ENCODE measurements at regions not wholly inside any gene's neighbourhood (a gene's known extent, or its start where the extent isn't known, plus 50 kb on each side); places are given as distances from the start of the nearest gene placed in this dataset.
"Not testable (repeated sequence)": the region's sequence is repeated elsewhere in the genome, so short reads cannot be mapped to it uniquely, and the experiment has no call there.

DNA sequence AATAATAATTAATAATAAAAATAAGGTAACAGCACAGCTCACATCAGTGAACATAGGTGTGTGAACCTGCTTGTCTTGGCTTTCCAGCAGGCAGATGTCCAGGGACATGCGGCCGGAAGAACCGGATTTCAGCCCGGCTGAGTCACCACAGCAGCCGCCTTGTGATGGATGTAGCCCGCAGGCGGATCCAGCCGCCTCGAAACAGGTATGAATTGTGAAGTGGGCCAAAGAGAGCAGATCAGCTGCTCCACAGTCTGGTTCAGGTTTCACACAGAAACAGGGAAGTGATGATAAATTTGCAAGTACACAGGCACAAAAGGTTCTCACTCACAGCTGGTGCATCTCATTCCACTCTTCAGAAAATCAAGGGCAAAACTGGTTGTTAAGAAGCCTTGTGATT is 55.1 kb downstream of the ID4 start:
- no peak for DNase-seq (ENCODE audit: low spot score)

DNA sequence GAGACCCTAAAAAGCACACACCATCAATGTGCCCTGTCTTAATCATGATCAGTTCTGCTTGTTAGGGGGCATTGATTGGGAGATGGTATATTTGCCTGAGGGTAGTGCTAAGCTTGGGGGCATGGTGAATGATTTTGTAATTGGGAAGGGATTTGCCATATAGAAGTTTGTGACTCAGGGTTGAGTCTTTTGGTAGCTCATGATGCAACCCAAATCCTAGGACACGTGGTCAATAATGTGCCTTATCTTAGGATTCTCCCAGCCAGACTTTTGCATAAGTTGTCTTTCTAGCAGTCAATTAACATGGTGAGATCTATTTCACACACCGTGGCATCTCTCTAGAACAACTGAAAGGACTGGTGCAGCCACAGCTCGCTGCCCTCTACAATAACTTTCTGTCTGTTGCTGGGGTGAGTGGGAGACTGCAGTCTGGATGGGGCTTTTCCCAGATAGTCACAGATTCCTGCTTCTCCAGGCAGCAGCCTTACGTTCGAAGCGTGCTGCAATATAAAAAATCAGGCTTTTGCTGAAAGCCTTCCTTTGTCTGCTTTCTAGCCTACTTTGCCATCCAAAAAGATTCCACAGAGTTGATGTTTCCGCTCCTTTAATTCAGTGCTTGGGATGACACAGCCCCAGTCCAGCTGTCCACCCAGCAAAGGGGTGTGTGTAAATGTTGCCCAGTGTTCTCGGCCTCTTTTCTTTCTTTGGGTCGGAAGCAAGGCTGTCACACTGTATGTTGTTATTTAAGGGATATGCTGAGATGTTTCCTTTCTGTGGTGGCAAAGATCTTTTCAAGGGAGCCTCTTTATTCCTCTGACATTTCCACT is 58.9 kb downstream of the ID4 start:
- no peak for DNase-seq (ENCODE audit: low spot score)

DNA sequence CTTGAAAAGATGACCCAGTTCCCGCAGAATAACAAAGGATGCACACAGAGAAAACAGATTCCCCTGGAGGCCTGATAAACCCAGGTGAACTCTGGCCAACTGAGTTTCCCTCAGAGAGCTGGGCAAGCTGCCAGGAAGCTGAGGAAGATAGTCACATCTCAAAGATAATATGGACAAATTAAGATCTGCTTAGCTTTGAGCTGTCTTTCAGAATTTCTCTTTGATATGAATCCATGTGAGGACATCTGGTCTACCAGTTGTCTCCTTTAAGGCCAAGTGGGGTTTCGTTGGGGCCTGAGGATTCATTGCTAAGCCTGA is 59.5 kb downstream of the ID4 start:
- DNase-seq (ENCODE audit: low spot score) = no peak

DNA sequence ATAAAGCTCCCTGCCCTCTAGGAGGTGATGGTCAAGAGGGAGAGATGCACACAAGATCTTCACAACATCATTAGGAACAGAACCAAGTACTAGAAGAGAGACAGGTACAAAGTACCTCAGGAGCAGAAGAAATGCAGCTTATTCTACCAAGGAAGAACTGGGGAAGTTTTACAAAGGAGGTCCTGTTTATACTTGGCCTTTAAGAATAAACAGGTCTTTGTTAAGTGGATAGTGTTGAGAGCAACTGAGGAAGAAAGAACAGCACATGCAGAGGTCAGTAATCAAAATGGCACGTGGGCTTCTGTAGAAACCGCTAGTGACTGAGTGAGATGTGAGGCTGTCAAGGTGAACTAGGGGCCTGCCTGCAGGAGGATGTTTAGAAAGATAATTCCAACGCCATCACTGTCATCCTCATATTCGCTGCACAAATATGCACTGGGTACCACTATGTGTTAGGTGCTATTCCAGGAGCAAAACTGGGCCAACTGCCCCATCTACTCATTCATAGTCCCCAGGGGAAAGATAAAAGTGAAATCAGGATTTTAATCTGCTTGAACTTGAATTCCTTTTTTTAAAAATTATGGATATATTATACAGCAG is 61.1 kb downstream of the ID4 start:
- DNase-seq (ENCODE audit: low spot score) = no peak

DNA sequence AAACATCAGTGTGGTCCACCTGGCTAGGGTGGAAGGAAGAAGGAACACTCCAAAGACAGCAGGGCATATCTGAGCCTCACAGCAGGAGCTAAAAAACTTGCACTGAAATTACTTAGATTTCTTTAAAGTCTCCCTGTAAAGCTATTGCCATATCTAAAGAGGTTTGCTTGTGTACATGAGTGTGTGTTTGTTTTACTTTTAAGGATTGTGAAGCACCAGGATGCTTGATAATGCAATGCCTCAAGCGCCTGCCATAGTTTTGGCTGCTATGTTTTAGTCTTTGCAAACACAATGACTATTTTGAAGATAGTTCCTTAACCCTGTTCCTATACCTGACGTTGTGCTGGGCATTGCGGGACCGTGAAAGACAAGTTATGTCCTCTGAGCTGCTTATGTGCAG is 65.0 kb downstream of the ID4 start:
- DNase-seq (ENCODE audit: low spot score) = no peak

DNA sequence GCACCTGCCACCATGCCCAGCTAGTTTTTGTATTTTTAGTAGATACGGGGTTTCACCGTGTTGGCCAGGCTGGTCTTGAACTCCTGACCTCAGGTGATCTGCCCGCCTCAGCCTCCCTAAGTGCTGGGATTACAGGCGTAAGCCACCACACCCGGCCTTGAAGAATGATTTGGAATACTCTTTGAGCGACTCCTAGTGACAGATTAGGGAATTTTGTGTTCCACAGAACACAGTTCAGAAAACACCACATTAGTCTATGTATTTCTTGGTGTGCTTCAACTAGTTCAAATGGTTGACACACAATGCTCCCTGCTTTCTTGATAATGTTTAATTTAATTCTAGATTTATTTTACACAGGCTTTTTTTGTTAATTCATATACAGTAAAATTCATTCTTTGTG is 67.2 kb downstream of the ID4 start:
- DNase-seq (ENCODE audit: low spot score) = not testable (repeated sequence)

DNA sequence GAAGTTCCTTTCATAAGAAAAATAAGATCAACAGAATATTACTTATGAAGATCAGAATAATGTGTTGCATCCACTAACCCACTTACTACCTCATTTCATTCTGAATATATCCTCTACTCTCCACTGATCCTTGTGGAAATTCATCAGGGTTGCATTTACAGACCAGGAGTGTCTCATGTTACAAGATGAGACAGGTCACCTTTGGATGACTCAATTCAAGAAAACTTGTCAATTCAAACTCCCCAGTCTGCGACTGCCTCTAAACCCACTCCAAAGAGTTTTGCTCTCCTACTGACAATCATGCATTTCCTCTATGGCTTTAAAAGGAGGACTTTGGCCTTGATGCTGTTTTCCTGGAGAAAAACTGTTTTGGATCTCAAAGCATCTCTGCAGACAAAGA is 68.4 kb downstream of the ID4 start:
- DNase-seq (ENCODE audit: low spot score) = no peak

DNA sequence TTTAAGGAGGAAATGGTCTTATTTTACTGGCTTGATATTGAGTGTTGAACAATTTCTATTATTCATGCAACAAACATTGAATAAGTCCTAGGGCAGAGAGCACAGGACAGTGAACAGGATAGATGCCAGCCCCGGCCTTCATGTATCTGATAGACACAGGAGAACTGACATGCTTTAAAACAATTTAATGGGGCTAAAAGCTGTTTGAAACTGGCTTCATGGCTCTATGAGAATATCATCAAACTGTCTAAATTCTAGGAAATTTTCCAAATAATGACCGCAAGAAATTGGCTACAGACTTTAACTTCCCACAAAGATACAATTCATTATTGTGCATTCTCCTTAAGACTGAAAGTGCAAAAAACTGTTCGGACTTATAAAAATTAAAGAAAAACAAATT is 69.0 kb downstream of the ID4 start:
- DNase-seq (ENCODE audit: low spot score) = no peak

DNA sequence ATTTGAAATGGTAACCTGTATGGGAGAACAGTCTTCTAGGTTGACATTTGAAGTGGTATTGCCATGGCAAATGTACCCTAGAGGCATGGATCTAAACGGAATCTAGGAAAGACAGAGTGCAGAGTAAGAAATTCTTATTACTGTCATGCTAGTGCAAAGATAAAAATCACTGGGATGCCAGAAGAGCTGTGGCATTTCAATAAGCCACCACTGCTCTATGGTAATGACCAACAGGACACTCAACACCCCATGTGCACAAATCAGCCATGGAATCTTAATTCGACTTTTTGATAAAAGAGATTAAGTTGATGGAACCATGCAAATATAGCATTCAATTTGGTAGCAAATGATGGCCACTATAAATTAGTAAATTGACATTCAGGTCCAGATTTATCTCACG is 74.1 kb downstream of the ID4 start:
- DNase-seq (ENCODE audit: low spot score) = no peak

DNA sequence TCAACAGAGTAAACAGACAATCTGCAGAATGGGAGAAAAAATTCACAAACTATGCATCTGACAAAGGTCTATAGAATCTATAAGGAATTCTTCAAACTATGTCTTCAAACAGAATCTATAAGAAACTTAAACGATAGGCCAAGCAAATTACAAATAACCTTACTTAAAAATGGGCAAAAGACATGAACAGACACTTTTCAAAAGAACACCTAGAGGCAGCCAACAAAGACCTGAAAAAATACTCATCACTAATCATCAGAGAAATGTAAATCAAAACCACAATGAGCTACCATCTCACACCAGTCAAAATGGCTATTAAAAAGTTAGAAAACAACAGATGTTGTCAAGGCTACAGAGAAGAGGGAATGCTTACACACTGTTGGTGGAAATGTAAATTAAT is 81.3 kb downstream of the ID4 start:
- no peak for DNase-seq (ENCODE audit: low spot score)

DNA sequence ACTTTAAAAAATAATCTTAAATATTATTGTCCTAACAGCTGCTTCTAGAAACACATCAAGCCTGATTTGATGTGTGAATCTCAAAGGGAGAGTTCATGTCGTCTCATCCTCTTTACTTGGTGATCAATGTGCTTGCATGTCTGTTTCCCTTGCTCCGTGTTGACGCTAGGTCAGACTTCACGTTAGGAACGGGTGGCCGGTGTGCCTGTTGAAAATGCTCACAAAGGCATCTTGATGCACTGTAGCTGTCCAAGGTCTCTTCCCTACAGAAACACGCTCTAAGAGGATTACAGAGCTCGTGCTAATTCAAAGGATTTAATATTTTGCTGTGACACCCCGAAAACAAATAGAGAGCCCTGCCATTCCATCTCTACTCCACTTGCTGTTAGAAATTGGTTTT is 84.6 kb downstream of the ID4 start:
- DNase-seq (ENCODE audit: low spot score) = no peak

DNA sequence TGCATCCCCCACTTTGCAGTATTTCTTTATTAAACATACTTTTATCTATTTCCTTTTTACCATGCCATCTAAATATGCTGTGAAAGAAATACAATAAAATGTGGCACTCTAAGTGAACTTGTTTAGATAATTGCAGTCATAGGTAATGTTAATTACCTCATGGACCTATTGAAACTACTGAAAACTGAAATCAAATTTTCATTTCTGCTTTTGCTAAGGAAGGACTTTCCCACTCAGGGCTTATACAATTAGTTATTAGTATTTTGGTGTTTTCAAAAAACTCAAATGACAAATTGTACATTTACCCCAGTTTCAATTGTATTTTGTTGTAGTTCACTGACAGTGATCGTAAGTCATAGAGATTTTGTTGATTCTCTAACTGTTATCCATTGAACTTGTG is 88.4 kb downstream of the ID4 start:
- no peak for DNase-seq (ENCODE audit: low spot score)

DNA sequence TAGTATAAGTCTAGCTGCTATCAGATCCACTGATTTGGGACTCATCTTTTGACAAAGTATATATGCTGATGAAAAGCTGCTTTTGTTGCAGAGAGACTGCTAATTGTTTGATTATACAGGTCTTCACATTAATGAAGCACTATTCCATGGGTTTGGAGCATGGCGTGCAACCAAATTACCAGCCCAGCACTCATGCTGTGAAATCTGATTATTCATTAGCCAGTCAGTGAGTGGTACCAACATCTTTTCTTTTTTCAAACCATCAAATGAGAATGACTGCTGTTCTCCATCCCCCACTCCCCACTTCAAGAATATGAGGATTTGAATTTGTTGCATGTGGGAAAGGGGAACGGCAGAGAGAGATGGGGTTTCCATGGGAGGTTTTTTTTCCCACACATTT is 91.3 kb downstream of the ID4 start:
- DNase-seq (ENCODE audit: low spot score) = no peak

DNA sequence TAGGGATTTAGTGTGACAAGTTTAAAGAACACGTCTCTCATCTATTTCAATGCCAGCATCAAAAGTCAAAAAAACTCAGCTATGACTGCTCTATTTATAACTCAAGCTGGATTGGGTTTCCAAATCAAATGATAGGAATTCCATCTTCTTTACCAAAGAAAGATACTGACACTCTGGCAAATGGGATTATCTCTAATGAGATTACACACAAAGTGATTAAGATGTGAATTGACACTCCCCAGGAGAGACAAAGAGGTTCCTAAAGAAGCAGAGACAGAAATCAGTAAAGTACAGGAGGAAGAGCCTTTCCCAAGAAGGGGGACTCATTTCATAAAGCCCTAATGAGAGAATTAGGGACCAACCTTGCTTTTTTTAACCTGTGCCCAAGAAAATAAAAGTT is 92.1 kb downstream of the ID4 start:
- no peak for DNase-seq (ENCODE audit: low spot score)

DNA sequence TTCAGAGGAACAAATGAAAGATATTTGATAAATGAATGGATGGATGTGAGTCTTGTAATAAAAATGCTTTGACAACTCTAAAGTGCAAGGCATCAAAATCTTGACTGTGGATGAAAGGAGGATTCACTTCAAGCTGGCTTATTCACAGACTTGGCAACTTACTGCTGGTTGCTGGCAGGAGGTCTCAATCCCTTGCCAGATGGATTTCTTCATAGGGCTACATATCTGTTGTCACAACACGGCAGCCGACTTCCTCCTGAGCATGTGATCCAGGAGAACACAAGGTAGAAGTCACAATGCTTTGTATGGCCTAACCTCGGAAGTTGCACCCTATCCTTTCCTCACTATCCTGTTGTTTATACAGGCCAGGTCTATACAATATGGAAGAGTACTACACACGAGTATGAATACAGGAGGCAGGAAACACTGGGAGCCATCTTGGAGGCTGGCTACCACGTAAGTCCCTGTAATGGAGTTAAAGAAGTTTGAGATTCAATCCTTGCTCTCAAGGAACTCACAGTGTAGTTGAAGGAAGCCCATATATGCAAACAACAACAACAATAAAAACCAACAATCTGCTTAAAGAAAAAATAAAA is 97.9 kb downstream of the ID4 start:
- DNase-seq (ENCODE audit: low spot score) = no peak

DNA sequence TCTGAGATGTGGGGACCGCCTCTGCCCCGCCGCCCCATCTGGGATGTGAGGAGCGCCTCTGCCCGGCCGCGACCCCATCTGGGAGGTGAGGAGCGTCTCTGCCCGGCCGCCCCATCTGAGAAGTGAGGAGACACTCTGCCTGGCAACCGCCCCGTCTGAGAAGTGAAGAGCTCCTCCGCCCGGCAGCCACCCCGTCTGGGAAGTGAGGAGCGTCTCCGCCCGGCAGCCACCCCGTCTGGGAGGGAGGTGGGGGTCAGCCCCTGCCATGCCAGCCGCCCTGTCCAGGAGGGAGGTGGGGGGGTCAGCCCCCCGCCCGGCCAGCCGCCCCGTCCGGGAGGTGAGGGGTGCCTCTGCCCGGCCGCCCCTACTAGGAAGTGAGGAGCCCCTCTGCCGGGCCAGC is 102.2 kb downstream of the ID4 start:
- DNase-seq (ENCODE audit: low spot score) = not testable (repeated sequence)

DNA sequence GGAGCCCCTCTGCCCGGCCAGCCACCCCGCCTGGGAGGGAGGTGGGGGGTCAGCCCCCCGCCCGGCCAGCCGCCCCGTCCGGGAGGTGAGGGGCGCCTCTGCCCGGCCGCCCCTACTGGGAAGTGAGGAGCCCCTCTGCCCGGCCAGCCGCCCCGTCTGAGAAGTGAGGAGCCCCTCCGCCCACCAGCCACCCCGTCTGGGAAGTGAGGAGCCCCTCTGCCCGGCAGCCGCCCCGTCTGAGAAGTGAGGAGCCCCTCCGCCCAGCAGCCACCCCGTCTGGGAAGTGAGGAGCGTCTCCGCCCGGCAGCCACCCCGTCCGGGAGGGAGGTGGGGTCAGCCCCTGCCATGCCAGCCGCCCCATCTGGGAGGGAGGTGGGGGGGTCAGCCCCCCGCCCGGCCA is 102.8 kb downstream of the ID4 start:
- DNase-seq (ENCODE audit: low spot score) = not testable (repeated sequence)

DNA sequence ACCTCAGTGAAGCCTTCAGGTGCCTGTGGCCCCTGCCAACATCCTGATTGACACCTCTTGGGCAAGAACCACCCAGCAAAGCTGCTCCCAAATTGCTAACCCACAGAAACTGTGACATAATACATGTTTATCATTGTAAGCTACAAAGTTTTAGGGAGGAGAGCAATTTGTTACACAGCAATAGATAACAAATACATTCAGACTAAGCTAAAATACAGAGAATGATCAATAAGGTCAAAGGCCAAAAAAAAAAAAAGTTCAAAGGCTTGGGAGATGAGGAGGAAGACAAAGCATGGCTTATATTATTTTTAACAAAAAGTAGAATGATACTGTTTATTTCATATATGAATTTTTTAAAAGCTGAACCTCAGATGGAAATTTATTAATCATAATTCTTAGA is 105.9 kb downstream of the ID4 start:
- no peak for DNase-seq (ENCODE audit: low spot score)

DNA sequence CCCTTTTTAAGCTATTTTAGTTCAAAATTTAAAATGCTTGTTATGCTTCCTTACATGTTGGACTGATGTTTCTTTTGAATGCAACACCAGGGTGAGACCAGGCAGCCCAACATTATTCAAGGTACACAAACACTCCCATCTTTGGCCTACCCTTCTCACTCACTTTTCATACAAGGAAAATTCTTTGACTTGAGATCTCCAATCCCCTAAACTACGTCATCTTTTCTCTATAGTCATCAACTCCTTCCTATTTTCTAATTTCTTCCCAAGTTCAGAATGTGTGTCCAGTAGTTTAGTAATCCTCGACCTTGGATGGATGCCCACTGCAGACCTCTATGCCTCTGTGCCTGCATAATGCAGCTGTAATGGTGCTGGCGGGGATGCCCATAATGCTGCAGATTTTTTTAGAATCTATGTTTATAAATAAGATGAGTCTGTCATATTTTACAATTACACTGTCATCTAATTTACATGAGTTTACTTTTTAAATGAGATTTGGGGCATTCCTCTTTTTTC is 108.7 kb downstream of the ID4 start:
- no peak for DNase-seq (ENCODE audit: low spot score)

DNA sequence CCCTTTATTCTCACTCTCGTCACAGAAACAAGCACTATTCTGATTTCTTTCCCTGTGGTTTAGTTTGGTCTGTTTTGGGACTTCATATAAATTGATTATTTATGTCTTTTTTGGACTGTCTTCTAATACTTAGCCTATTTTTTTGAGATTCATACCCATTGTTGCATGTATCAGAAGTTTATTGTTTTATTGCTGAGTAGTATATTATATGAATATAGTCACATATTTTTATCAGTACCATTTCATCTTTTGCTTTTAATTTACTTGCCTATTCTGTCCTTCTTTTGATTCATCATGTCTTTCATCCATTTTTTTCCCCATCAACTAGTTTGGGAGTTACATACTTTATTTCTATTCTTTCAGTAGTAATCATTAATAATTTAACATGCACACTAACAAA is 112.0 kb downstream of the ID4 start:
- DNase-seq (ENCODE audit: low spot score) = no peak

DNA sequence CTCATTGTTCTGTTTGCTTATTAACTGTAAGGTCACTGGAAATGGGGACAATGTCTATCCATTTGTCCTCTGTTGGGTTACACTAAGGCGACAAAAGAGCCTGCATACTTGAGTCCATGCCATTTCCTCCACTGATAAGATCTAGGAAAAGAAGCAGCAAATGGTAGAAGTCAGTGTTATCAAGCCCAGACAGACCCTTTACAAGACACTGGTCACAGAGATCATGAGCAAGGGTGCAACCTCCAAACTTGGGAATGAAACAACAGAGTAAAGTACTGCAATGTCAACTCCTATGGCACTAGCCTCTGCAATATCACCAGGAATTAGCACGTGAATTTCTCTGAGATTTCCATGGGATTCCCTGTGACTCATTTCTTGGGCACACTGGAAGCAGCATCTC is 126.9 kb downstream of the ID4 start:
- no peak for DNase-seq (ENCODE audit: low spot score)

DNA sequence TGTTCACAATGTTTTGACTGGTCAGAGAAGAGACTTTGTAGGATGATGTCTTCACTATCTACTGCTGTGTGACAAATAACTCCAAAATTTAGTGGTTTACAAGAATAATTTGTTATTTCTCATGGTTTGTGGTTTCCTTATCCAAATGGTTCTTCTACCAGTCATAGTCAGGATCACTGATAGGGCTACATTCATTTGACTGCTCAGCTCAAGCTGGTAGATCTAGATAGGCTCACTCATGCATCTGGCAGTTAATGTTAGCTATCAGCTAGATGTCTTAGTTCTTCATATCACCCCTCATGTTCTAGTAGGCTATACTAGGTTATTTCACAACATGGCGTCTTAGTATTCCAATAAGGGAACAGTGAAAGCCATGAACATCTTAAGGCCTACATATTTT is 131.0 kb downstream of the ID4 start:
- no peak for DNase-seq (ENCODE audit: low spot score)

DNA sequence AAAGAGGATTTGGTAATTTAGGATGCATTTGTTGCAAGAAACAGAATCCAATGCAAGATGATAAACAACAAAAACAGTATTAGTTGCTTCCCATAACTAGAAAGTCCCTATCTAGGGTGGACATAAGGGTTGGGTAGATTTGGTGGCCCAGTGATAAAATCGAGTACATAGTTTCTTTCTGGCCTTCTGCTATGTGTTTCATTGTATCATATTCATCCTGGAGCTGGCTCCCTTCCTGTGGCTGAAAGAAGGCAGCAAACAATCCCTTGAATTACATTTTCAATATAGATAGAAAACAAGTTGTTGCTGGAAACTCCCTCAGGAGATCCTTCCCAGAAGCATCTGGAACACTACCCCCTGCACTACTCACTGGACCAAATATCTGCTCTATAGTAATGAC is 135.1 kb downstream of the ID4 start:
- no peak for DNase-seq (ENCODE audit: low spot score)
